ENCODE measurements at regions not wholly inside any gene's neighbourhood (a gene's known extent, or its start where the extent isn't known, plus 50 kb on each side); places are given as distances from the start of the nearest gene placed in this dataset.

GRCh38 chr10:33688506-33688905 lies 354.0 kb upstream of the NRP1 start:
- intact Hi-C loops (cut with DNase I): loop anchor here (5.0 kb wide), 1 partner anchor 1946 kb away; no protein-coding TSS in a partner anchor

GRCh38 chr10:33684211-33684611 lies 349.7 kb upstream of the NRP1 start:
- Histone ChIP-seq H3K4me3 (no peak overlapping the region), H3K27me3 (no peaks in the 10 kb centered on the region), H3K36me3 (no peaks in the 10 kb centered on the region), H3K9me3 (no peaks in the 10 kb centered on the region), H3K4me1 (no peaks in the 10 kb centered on the region), H3K27ac (no peak overlapping the region)
- no peak for DNase-seq (ENCODE audit: extremely low spot score in 2 of 2)
- TF ChIP-seq POLR2AphosphoS5 (IDR thresholded peaks at IDR 0.05; ENCODE audit: insufficient read depth in 1 of 2, low read depth in 1 of 2) (no peak), POLR2A (IDR thresholded peaks at IDR 0.05) (no peak), CTCF (IDR thresholded peaks at IDR 0.05) (no peak)
- intact Hi-C loops (cut with DNase I): no loop called here

More at GRCh38 chr10:33688506-33688905, 354.0 kb upstream of the NRP1 start:
- Histone ChIP-seq H3K27ac (no peak overlapping the region), H3K4me1 (no peaks in the 10 kb centered on the region), H3K27me3 (no peaks in the 10 kb centered on the region), H3K9me3 (no peaks in the 10 kb centered on the region), H3K36me3 (no peaks in the 10 kb centered on the region), H3K4me3 (no peak overlapping the region)
- no peak for DNase-seq (ENCODE audit: extremely low spot score in 2 of 2)
- no peak for TF ChIP-seq POLR2A (IDR thresholded peaks at IDR 0.05)
- TF ChIP-seq POLR2AphosphoS5 (IDR thresholded peaks at IDR 0.05; ENCODE audit: insufficient read depth in 1 of 2, low read depth in 1 of 2): no peak
- no peak for TF ChIP-seq CTCF (IDR thresholded peaks at IDR 0.05)

- no peak overlapping the region for H3K4me3 ChIP-seq
- H3K27me3 ChIP-seq: no peaks in the 10 kb centered on the region
- H3K27ac ChIP-seq: no peak overlapping the region
- H3K9me3 ChIP-seq: no peaks in the 10 kb centered on the region
- TF ChIP-seq POLR2A (IDR thresholded peaks at IDR 0.05) (no peak), POLR2AphosphoS5 (IDR thresholded peaks at IDR 0.05; ENCODE audit: insufficient read depth in 1 of 2, low read depth in 1 of 2) (no peak), CTCF (IDR thresholded peaks at IDR 0.05) (no peak)
- no peaks in the 10 kb centered on the region for H3K4me1 ChIP-seq
- no peak for DNase-seq (ENCODE audit: extremely low spot score in 2 of 2)
- intact Hi-C loops (cut with DNase I): no loop called here
- no peaks in the 10 kb centered on the region for H3K36me3 ChIP-seq
Observed at GRCh38 chr10:33681595-33681994, 347.1 kb upstream of the NRP1 start.

- intact Hi-C loops (cut with DNase I): no loop called here
Observed at GRCh38 chr10:33680036-33680435, 345.6 kb upstream of the NRP1 start.

More at GRCh38 chr10:33680036-33680435, 345.6 kb upstream of the NRP1 start:
- Histone ChIP-seq H3K9me3 (no peaks in the 10 kb centered on the region), H3K4me1 (no peaks in the 10 kb centered on the region), H3K27me3 (no peaks in the 10 kb centered on the region), H3K27ac (no peak overlapping the region), H3K36me3 (no peaks in the 10 kb centered on the region), H3K4me3 (no peak overlapping the region)
- DNase-seq (ENCODE audit: extremely low spot score in 2 of 2): no peak
- TF ChIP-seq CTCF (IDR thresholded peaks at IDR 0.05) (no peak), POLR2A (IDR thresholded peaks at IDR 0.05) (no peak)
